Activated CD4-positive, alpha-beta T cell treated with anti-CD3 and anti-CD28 coated beads for 48 hours (primary cell): ENCODE measurements at regions not wholly inside any gene's neighbourhood (a gene's known extent, or its start where the extent isn't known, plus 50 kb on each side); places are given as distances from the start of the nearest gene placed in this dataset.
"Not testable (repeated sequence)": the region's sequence is repeated elsewhere in the genome, so short reads cannot be mapped to it uniquely, and the experiment has no call there.

Experiments used
- DNase-seq: peaks from one replicate; pipeline ENCODE4 v3.0.0-alpha.2; 2020

DNA sequence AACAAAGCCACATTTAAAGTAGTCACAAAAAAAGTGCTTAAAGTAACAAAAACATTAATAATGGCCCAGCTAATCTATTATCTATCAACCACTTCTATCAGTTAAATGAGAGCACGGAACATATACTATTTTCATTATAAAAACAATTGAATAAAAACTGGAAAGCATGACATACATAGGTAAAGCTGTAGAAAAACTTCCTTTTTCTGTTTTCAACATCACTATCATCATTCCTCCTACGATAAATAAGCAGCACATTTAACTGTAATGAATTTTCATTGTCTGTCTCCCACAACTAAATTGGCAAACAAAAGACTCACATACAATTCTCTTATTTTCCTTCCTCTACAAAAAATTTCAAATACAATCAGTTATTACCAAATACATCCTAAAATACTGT, 96.4 kb upstream of the DPH5 start:
- DNase-seq, result no peak

DNA sequence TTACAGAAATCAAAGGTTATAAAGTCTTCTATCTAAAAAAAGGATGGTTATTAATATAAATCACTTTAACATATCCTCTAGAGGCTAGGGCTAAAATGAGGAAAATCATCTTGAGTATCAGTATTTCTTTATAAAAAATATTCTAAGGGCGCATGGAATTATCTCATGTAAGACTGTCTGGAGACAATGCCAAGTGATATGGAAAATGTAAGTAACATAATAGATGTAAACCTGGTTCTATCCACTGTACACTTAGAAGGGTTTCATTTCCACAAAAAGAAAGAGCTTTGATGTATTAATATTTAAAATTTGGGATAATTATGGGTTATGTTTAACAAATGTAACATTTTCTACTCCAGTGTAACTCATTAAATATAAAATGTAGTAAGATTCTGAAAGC, 95.9 kb upstream of the DPH5 start:
- no peak for DNase-seq

- no peak for DNase-seq
These were observed 95.3 kb upstream of the DPH5 start for GRCh38 chr1:101120868-101121267.

DNA sequence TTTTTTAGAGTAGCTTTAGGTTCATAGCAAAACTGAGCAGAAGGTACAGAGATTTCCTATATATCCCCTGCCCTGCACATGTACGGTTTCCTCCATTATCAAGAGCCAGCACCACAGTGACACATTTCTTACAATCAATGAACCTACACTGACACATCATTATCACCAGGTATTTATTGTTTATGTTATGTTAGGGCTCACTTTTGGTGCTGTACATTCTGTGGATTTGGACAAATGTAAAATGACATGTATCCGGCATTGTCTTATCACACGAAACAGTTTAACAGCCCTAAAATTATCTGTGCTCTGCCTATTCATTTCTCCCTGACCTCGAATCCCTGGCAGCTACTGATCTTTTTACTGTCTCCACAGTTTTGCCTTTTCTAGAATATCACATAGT, 93.7 kb upstream of the DPH5 start:
- DNase-seq, result no peak

- DNase-seq, result no peak
These were observed 90.4 kb upstream of the DPH5 start for GRCh38 chr1:101116006-101116405.

- DNase-seq, result no peak
These were observed 89.5 kb upstream of the DPH5 start for GRCh38 chr1:101115112-101115511.

GRCh38 chr1:101114128-101114527, 88.5 kb upstream of the DPH5 start:
- DNase-seq, result not testable (repeated sequence)

DNA sequence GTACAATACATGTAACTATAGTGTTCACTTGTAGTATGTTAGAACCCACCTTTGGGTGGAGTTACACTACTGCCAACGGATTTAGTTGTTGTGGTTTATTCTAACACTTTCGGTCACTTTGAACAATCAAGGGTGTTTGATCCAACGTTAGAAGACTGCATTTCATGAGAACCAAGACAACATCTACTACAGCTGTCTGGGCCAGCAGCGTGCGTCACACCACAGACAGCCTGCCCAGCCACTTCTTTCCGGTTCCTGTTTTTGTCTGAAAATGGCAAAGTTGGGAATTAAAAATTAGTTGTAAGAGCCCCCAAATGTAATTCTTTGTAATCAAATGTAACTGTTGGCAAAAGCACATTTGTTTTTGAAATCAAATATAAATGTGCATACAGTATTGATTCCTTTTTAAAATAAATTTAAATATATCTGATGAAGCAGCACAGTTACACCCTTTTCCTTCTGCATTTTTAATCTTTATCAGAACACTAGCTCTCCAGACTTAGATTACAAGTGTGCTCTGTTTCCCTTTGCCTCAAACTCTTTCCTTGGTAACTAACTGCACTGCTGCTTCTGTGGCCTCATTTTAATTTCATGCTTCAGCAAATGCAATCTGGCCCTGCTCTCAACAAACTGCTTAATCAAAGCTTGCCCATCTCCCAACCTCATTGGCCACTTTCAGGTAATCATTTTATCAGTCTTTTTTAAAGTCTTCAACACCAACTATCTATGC, 86.6 kb upstream of the DPH5 start:
- peak; percentile 65 for DNase-seq

- no peak for DNase-seq
These were observed 85.9 kb upstream of the DPH5 start for GRCh38 chr1:101111461-101111860.

- no peak for DNase-seq
These were observed 84.2 kb upstream of the DPH5 start for GRCh38 chr1:101109791-101110190.

- peak; percentile 51 for DNase-seq
These were observed 82.5 kb upstream of the DPH5 start for GRCh38 chr1:101108111-101108500.

DNA sequence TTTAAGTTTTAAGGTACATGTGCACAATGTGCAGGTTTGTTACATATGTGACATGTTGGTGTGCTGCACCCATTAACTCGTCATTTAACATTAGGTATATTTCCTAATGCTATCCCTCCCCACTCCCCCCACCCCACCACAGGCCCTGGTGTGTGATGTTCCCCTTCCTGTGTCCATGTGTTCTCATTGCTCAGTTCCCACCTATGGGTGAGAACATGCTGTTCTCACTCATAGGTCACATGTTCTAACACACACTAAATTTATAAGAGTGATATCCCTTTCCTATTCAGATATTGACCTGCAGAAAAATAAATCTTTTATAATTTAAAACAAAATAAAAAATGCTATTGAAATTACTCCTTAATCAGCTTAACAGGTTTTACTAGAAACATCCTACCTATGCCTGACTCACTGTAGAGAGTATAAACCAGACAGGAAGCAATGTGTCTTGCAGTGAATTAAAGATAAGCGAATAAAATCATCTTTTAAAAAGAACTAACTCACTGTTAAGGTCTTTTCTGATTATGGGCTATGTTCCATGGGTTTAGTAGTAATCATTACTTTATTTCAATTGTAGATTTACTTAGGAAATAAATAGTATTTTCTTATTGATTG, 82.0 kb upstream of the DPH5 start:
- DNase-seq, result no peak

DNA sequence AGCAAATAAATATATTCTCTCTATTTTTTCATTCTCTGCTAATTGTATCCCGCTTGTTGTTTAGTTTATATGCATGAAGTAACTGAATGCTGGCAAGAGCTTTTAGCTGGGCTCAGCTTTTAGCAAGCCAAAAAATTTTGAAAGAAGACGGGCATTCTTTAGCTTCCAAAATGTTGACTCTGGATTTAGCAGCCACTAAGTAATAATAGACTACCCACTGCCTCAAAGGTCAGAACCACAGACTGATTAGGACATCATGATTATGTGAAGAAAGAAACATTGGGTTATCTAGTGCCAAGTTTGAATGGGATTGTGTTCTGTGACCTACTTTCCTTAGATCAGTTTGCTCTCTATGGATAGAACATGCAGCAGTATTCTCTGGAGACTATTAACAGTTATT, 80.3 kb upstream of the DPH5 start:
- no peak for DNase-seq

GRCh38 chr1:101102426-101103156, 77.0 kb upstream of the DPH5 start:
- DNase-seq, result no peak

DNA sequence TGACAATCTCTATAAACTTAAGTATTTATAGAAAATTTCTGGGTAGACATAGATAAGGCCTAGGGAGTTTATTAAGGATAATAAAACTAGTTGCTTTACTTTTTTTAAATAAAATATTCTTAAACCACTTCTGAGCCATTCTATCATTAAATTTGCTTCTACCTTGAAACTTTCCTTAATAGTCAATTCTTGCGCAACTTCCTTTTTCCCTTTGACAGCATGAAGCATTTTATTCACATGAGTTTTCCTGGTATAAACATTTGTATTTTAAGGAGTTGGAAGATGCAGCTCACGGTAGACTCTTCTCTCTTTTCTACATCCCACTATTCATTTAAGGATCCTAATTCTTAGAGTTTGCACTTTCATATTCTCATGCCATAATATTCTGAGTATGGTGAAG, 75.8 kb upstream of the DPH5 start:
- DNase-seq, result no peak

DNA sequence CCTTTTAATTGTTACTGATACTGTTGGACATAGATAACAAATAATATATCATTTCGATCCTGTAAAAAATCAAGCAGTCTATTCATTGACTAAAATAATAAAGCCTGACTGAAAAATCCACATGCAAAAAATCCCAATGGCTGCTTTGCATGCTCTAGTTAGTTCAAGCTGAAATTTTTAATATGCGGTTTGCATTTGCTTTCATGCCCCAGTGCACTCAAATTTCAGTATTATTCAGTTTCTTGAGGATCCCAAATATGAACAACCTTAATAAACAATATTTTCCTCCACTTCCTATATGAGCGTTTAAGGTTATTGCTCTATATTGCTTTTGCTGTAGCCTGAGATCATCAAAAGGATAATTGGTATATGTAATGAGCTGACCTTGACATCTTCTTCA, 75.1 kb upstream of the DPH5 start:
- no peak for DNase-seq

GRCh38 chr1:101098907-101099306, 73.3 kb upstream of the DPH5 start:
- no peak for DNase-seq

GRCh38 chr1:101098327-101098726, 72.7 kb upstream of the DPH5 start:
- no peak for DNase-seq

- DNase-seq, result no peak
These were observed 64.2 kb upstream of the DPH5 start for GRCh38 chr1:101089613-101090338.

GRCh38 chr1:101088431-101088830, 62.8 kb upstream of the DPH5 start:
- DNase-seq, result no peak

GRCh38 chr1:101086783-101087182, 61.2 kb upstream of the DPH5 start:
- no peak for DNase-seq

GRCh38 chr1:101081496-101082488, 56.2 kb upstream of the DPH5 start:
- DNase-seq, result peak; percentile 53
